OCI-LY1 (cell line): ENCODE measurements at regions not wholly inside any gene's neighbourhood (a gene's known extent, or its start where the extent isn't known, plus 50 kb on each side); places are given as distances from the start of the nearest gene placed in this dataset.

Source experiments
- CTCF ChIP-seq: fragments of 200-600 bp; sonication (generic), shearing (Covaris generic); IDR thresholded peaks from 2 replicates; pipeline ENCODE4 v1.5.1; 2017; ENCODE audit warnings: mild to moderate bottlenecking, antibody characterized with exemption, low read length, moderate library complexity, mixed read lengths
- EZH2 ChIP-seq: fragments of 200-600 bp; sonication (generic), shearing (Covaris generic); IDR thresholded peaks from 2 replicates; pipeline ENCODE4 v1.8.0; 2017; ENCODE audit warnings: borderline replicate concordance, mixed run types, mild to moderate bottlenecking, antibody characterized with exemption, low read length, moderate library complexity, mixed read lengths

GRCh38 chr18:71505526-71505925 is 1038.6 kb downstream of the CBLN2 start:
- TF ChIP-seq CTCF (no peak), EZH2 (no peak)
